GM18868 (cell line): ENCODE measurements at regions not wholly inside any gene's neighbourhood (a gene's known extent, or its start where the extent isn't known, plus 50 kb on each side); places are given as distances from the start of the nearest gene placed in this dataset.
"Not testable (repeated sequence)": the region's sequence is repeated elsewhere in the genome, so short reads cannot be mapped to it uniquely, and the experiment has no call there.

Experiments
- ATAC-seq: cut with Tn5 transposase; IDR thresholded peaks from one replicate; pipeline ENCODE4 v1.9.1; 2021; ENCODE audit warnings: mild to moderate bottlenecking, moderate library complexity; ENCODE audit not compliant: unreplicated experiment

GRCh38 chr5:57915536-57915935 lies 432.9 kb upstream of the ACTBL2 start:
- ATAC-seq: no peak

DNA sequence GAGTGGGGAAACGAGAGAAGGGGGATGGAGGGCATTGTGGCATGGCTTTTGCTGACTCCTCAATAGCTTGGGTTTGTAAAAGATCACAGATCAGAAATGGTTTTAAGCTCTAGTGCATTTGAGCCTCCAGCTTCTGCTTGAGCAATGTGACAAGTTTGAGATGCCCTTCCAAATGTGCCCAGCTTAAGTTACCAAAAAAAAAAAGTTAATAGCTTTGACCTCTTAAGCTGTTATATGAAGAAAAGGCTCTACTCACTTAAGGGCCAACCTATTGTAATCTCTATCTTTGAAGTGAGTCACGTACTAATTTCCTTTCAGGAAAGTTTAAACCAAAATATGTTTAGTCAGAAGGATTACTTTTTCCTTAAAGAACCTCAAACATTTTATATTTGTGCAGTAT lies 428.8 kb upstream of the ACTBL2 start:
- no peak for ATAC-seq

GRCh38 chr5:57906671-57907070 lies 424.1 kb upstream of the ACTBL2 start:
- ATAC-seq: no peak

GRCh38 chr5:57903458-57903857 lies 420.8 kb upstream of the ACTBL2 start:
- ATAC-seq: no peak

GRCh38 chr5:57902095-57902494 lies 419.5 kb upstream of the ACTBL2 start:
- ATAC-seq: no peak

- no peak for ATAC-seq
Measured at GRCh38 chr5:57900381-57900944, 417.9 kb upstream of the ACTBL2 start.

DNA sequence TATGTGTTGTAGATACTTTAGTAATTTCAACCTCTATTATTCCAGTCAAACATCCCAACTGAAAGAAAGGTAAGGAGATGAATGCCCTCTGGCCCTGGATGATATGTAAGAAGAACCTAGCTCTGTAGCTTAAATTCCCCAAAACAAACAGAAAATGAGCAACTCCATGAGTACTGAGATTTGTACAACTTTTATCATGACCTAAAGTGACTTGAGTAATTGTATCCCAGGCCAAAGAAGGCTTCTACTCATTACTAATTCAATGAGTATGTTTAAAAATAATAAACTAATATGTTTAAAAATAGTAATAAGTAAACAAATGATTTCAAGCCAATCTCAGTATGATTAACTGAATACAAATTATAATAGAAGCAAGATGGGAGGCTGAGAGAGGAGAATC lies 414.0 kb upstream of the ACTBL2 start:
- ATAC-seq: no peak

DNA sequence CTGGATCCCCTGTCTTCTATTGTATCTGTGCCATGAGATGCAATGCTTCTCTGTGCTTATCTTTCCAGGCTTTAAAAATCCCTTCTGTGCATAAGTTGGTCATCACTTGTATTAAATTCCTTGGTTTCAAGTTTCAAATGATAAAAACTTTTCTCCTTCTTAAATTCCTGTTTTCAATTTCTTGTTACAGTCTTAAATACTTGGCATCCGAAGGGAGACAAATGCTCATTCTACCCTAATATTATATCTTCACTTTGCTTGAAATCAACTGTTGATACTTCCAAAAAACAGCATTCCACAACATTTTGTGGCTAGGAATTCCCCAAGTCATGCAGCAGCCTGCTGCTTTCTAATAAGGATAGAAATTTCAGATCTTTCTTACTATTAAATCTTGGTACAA lies 413.2 kb upstream of the ACTBL2 start:
- ATAC-seq: no peak

DNA sequence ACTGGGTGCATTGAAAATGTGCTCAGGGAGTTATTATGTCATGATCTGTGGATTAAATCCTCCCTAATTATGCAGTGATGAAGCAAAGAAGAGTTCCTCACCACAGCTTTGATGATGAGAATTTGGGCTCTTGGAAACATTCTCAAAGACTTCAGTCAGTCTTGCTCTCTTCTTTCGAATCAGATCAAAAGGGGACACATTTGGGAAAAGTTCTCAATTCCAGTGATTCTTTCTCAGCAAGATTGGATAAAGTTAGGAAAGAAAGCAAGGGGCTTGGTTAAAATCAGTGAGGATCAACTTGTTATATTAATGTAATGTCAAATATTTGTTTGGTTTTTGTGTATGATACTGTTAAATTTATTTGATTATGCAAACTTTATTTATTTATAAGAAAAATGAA lies 411.3 kb upstream of the ACTBL2 start:
- no peak for ATAC-seq

GRCh38 chr5:57891443-57891842 lies 408.8 kb upstream of the ACTBL2 start:
- no peak for ATAC-seq

- no peak for ATAC-seq
Measured at GRCh38 chr5:57889558-57889957, 406.9 kb upstream of the ACTBL2 start.

DNA sequence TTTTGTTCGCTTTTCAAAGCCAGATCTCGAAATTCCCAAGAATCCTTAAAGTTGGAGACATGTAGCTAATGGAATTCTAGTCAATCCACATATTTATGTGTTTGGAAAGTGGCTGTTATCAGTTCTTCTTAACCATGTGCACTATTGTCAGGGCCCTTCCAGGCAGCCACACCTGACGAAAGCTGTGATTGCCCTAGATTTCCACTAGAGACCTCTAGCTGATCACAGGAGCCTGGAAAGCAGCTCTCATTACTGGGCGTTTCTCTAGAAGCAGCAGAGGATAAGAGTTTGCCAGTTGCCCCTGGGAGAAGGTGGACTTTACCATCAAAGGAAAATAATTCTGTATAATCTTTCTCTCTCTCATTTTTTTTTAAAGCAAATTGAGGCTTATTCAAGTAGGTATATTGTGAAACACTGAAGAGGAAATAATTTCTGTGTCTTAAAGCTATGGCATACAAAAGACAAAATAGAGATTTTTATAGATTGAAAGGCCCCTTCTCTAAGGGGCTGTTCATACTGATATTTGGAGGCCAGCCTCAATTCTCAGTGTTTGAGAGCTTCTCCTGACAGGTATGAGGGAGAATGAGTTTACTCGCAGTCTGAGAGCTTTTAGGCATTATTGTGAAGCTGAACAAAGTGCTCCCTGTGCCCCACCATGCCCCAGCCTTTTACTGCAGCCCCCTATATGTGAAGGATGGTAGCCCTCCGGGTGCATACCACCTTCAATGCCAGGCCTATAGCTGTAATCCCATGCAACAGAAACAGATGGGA lies 405.4 kb upstream of the ACTBL2 start:
- ATAC-seq: peak; percentile 63

DNA sequence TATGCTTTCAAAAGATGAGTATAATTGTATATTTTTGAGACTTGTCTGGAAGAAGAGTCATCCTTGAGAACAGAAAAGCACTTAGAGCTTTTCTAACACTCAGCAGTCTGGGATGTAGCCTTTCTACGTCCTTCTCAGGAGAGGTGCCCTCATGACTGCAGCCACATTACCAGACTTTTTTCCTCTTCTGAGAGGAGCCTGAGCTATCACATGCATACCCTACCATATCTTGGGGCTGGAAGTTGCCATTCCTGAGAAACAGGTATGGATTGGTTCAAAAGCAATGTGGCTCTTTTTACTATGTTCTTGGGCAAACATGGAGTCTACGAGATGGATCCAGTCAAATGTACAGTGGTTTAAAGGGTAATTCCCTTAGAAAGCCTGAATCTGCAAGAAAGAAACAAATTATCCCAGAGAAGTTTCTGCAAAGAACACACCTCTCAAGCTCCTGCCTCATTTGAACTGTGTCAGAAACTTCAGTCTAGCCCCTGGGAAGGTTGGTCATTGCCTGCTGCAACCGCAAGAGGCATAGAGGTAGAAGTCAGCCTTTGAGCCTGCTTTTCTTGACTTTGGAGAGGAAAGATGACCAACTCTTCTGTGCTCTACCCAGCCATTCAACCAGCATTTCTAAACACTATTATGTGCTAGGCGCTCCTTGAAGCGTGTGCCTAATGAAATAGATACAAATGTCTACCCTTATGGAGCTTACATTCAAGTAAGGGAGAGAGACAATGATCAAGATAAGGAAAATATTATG lies 401.9 kb upstream of the ACTBL2 start:
- no peak for ATAC-seq

DNA sequence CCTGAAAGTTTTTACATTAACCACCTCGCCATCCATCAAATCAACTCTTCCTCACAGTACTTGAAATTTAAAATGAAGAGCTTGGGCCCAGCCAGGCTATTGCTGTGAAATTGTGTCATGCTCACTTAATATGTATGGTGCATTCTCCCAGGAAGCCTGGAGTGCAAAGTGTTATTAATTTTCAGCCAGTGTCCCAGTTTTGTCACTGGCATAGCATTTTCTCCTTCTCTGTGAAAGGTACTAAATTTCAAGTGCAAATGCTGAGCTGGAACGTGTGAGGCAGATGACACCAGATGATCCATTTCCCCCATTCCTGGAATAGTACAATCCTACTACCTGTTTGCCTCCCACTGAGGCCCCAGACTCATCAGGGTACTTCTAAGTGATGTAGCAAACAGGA lies 397.6 kb upstream of the ACTBL2 start:
- ATAC-seq: no peak

- no peak for ATAC-seq
Measured at GRCh38 chr5:57878301-57878722, 395.7 kb upstream of the ACTBL2 start.

- ATAC-seq: no peak
Measured at GRCh38 chr5:57871496-57871895, 388.9 kb upstream of the ACTBL2 start.

- ATAC-seq: not testable (repeated sequence)
Measured at GRCh38 chr5:57870267-57870666, 387.7 kb upstream of the ACTBL2 start.

DNA sequence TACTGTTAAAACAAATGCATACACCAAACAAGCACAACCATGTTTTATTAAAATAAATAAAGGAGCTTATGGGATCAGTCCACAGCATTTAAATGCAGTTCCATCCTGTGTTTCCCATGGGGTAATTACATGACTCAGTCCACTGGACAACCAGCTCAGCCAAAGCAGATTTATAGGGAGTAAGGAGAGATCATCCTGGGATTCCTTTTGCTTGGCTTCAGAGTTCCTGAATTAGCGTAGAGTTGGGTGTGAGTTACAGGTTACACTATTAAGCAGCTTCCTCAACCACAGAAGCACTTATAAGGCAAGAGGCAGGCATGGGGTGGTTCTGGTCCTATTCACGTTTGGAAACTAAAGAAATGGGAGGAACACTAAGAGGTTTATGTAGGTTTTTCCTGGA lies 381.1 kb upstream of the ACTBL2 start:
- no peak for ATAC-seq

DNA sequence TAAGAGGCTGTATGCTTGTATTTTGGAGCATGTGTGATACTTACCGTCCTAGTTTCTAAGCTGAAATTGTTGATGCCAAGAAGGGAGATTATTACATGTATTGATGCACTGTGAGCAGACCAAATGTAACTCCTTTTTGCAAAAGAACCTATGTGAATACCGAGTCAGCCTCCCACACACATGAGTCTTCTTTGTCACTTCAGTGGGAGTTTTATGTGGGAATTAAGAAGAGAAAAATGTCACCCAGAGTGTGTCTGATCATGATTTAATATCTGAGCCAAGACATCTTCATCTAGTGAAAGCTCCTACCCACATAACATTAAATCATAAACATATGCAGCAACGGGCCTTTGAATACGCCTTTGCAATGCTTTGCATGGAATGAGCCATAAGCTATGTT lies 380.3 kb upstream of the ACTBL2 start:
- ATAC-seq: no peak

GRCh38 chr5:57862471-57862911 lies 379.9 kb upstream of the ACTBL2 start:
- ATAC-seq: no peak

DNA sequence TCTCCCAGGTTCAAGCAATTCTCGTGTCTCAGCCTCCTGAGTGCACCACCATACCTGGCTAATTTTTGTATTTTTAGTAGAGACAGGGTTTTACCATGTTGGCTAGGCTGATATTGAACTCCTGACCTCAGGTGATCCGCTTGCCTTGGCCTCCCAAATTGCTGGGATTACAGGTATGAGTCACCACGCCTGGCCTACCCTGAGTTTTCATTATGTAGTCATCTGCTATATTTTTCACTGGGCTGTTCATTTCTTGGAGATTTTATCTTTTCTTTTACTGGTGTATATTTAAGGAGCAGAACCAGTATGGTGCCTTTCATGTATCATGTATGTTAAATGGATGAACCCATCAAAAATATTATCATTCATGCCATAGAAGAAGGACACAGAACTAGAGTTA lies 377.0 kb upstream of the ACTBL2 start:
- ATAC-seq: no peak

GRCh38 chr5:57858905-57859304 lies 376.3 kb upstream of the ACTBL2 start:
- ATAC-seq: no peak
